OCI-LY3 (cell line): ENCODE measurements at regions not wholly inside any gene's neighbourhood (a gene's known extent, or its start where the extent isn't known, plus 50 kb on each side); places are given as distances from the start of the nearest gene placed in this dataset.

ENCODE experiments used
- CTCF ChIP-seq: fragments of 200-600, 300-600 bp; sonication (generic); IDR thresholded peaks from 2 replicates; pipeline ENCODE4 v1.5.1; 2014; ENCODE audit warnings: antibody characterized with exemption, low read length, low read depth
- EZH2phosphoT487 ChIP-seq: fragments of 200-600 bp; shearing (Covaris generic); IDR thresholded peaks from 2 replicates; pipeline ENCODE4 v1.6.1; 2018; ENCODE audit warnings: antibody characterized with exemption, mixed run types, low read depth

DNA sequence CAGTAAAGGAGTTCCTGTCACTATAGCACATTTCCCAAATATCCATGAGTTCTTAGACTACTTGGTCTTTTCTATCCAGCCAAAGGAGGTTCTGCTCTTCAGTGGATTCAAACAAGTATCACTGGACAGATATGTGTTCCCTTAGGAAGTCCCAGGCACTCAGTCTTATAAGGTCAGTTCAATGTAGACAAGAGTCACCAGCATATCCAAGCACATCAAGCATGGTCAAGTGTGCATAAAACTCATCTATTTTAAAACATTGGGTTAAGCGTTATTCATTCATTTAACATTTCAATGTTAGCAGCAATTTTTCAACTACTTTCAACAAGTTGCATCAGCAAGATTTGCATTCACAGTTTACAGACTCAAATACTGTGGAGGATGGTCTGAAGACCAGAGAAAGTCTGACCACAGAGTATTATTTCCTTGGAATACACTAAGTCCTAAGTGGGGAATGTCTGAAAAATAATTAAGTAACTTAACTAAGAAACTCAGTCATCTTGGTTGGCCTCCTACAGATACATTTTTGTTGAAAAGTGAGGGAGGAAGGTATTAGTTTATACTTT is 630.5 kb upstream of the IGFBP7 start:
- TF ChIP-seq CTCF (no peak), EZH2phosphoT487 (no peak)
